ENCODE measurements at regions not wholly inside any gene's neighbourhood (a gene's known extent, or its start where the extent isn't known, plus 50 kb on each side); places are given as distances from the start of the nearest gene placed in this dataset.

- TF ChIP-seq RCOR1 (IDR thresholded peaks at IDR 0.05; ENCODE audit: low read length) = no peak
- no peak for TF ChIP-seq MAX (IDR thresholded peaks at IDR 0.05; ENCODE audit: low read depth)
- TF ChIP-seq NRF1 (IDR thresholded peaks at IDR 0.05; ENCODE audit: low read depth, low read length) = no peak
- no peak for TF ChIP-seq ZBTB33 (IDR thresholded peaks at IDR 0.05; ENCODE audit: borderline replicate concordance, low read depth)
- TF ChIP-seq CTCF (IDR thresholded peaks at IDR 0.05) = no peak
- no peak for TF ChIP-seq EP300 (IDR thresholded peaks at IDR 0.05; ENCODE audit: borderline replicate concordance in 1 of 2, low read depth in 1 of 2, low read length in 1 of 2)
- no peak for TF ChIP-seq GATA2 (CRISPR knock-in tag; IDR thresholded peaks at IDR 0.05)
- TF ChIP-seq POLR2AphosphoS5 (IDR thresholded peaks at IDR 0.05; ENCODE audit: low read depth, low read length) = no peak
- TF ChIP-seq SIN3A (IDR thresholded peaks at IDR 0.05; ENCODE audit: borderline replicate concordance, low read depth, low read length) = no peak
- TF ChIP-seq REST (IDR thresholded peaks at IDR 0.05; ENCODE audit: low read depth, low read length) = no peak
- no peak for TF ChIP-seq ELF1 (IDR thresholded peaks at IDR 0.05)
- no peak for TF ChIP-seq MXI1 (IDR thresholded peaks at IDR 0.05; ENCODE audit: low read depth, low read length)
Observed at GRCh38 chr4:124090021-124090420, 622.5 kb downstream of the ANKRD50 start.

All from SK-N-SH (cell line).